NCI-H1105 treated with DMSO at 0.1 percent for 48 hours (cell line): ENCODE measurements at regions not wholly inside any gene's neighbourhood (a gene's known extent, or its start where the extent isn't known, plus 50 kb on each side); places are given as distances from the start of the nearest gene placed in this dataset.

Experiments used
- DNase-seq: peaks from one replicate; lab custom pipeline; 2025; lab: John Stamatoyannopoulos, UW

- no peak for DNase-seq
These were observed 147.5 kb downstream of the CRYBB2 start for GRCh38 chr22:25366876-25367466.

DNA sequence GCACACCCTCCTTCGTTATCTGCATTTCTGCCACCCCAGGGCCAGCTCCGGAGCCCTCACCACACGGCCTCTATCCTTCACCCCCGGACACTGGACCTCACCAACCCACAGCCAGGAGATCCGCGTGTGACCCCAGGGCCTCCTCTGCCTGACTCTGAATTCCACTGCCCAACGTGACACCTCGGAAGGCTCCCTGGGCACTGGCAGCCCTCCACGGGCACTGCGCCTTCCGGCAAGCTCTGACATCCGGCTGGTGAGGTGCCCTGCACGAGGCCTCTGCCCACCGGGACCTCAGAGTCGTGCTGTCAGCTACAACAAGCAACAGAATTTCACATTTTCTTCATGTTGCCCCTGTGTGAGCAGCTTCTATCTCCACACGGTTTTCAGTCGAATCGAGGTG lies 148.3 kb downstream of the CRYBB2 start:
- DNase-seq, result no peak

- no peak for DNase-seq
These were observed 148.8 kb downstream of the CRYBB2 start for GRCh38 chr22:25368271-25368670.

- DNase-seq, result no peak
These were observed 149.6 kb downstream of the CRYBB2 start for GRCh38 chr22:25369041-25369440.

DNA sequence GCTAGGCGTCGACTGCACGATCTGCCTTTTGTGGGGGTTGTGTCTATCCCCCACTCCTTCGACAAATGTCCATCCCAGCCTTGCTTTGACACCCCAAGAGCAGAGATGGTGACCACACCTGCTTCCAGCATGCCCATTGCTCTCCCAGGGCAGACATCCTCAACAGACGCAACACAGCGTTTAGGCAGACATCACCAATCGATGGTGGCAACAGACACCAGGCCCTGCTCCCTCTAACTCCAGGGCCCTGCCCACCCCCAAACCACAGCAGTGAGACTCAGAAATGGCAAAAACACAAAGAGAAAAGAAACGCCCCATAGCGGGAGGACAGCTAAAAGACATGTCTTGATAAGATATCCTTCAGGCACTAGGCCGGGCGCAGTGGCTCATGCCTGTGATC lies 150.9 kb downstream of the CRYBB2 start:
- DNase-seq, result no peak

- no peak for DNase-seq
These were observed 152.7 kb downstream of the CRYBB2 start for GRCh38 chr22:25372000-25372595.

- DNase-seq, result no peak
These were observed 154.5 kb downstream of the CRYBB2 start for GRCh38 chr22:25373961-25374360.

DNA sequence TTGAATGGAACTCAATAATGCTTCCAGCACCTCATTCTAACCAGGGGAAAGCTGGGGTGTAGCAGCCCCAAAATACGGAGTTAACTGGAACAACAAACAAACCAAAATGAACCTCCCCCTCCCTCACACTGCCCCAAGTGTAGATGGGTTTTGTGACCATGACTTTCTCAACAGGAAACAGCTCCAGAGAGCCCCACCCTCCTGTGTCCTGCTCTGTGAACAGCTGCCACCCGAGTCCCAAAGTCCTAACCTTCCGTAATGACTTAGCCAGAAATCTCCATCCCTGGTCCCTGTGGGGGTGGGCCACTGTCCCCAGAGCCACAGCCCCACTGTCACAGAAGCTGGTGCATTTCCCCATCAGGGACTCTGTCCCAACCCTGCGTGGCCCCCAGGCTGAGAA lies 155.4 kb downstream of the CRYBB2 start:
- DNase-seq, result no peak

DNA sequence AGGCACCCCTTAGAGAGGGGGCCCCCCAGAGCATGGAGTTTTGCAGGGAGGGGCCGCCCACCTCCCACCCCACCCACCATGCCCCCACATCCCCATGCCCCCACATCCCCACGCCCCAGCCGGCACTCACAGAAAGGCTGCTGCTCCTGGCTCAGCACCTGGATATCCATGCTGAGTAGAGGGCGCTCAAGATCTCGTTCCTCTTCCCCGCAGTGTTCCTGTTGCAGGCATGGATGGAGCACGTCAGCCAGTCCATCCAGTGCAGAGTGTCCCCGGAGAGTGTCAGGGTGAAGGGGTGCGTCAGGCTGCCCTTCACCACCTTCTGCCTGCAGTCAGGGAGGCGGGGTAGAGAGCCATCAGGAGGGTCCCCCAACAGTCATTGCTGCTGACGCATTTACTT lies 156.2 kb downstream of the CRYBB2 start:
- no peak for DNase-seq

DNA sequence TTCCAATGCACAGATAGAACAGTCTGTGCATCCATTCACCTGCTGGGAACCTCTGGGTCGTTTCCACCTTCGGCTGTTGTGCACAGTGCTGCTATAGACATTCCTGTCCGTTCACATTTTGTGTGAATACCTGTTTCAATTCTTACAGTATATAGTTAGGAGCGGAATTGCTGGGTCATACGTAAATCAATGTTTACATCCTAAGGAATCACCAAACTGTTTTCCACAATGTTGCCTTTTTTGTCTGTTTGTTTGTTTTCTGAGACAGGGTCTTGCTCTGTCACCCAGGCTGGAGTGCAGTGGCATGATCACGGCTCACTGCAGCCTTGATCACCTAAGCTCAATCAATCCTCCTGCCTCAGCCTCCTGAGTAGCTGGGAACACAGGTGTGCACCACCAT lies 158.3 kb downstream of the CRYBB2 start:
- no peak for DNase-seq

DNA sequence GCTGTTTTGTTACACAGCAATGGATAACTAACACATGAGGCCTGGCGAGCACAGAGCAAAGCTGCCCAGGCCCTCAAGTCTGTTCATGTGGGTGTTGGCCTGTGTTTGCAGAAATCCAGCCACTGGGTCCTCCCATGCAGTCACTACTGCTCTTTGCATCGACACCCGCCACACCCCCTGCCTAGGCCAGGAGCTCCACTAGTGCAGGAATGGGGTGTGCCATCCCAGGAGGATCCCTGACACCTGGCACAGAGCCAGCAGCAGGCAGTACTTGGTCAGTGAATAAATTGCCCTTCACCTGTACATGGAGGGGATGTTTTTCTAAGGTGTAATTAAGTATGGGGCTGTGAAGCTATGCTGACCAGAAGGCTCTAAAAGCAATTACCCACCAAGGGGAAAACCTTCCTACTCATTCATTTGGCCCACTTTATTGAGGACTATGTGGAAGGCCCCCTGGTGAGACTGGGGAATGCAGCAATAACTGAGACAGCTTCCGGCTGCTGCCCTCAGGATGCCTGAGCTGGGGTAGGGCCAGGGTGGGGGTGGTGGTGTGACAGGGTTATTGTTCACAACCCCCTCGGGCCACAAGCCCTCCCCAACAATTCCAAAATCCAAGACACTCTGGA lies 160.8 kb downstream of the CRYBB2 start:
- no peak for DNase-seq

GRCh38 chr22:25382762-25383161 lies 163.3 kb downstream of the CRYBB2 start:
- no peak for DNase-seq

- no peak for DNase-seq
These were observed 163.9 kb downstream of the CRYBB2 start for GRCh38 chr22:25383278-25383820.

DNA sequence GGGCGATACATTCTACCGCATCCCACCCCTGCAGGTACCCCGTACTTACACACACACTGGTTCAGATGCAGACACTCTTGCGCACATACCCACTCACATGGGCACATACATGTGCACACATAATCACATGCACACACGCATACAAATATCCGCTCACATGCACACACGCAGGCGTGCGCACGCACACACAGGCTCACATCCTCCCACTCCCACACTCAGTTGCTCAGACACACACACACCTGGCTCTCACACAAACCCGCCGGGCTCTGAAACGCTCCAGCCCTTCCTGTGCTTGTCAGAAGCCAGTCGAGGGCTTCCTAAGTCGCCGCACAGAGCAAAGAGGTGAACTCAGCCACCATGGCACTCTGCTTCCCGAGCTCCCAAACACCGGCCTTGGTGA lies 164.5 kb downstream of the CRYBB2 start:
- DNase-seq, result no peak

GRCh38 chr22:25386538-25386884 lies 167.1 kb downstream of the CRYBB2 start:
- no peak for DNase-seq

DNA sequence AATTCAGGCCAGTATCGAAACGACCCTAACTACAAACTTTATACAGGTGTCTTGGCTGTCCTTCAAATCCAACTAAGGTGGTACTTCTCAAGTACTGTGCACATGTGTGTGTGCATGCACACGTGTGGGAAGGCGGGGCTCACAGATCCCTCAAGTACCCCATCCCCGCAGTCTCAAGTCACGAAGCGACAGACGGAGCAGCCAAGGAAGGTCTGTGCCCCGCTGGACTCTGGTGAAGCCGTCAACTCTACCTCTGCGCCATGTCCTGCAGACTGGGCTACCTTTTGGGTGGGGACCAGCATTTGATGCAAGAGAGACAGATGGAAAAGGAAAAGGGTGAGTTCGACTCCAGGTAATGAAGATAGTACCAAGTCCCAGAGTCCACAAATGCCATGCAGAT lies 169.0 kb downstream of the CRYBB2 start:
- no peak for DNase-seq

DNA sequence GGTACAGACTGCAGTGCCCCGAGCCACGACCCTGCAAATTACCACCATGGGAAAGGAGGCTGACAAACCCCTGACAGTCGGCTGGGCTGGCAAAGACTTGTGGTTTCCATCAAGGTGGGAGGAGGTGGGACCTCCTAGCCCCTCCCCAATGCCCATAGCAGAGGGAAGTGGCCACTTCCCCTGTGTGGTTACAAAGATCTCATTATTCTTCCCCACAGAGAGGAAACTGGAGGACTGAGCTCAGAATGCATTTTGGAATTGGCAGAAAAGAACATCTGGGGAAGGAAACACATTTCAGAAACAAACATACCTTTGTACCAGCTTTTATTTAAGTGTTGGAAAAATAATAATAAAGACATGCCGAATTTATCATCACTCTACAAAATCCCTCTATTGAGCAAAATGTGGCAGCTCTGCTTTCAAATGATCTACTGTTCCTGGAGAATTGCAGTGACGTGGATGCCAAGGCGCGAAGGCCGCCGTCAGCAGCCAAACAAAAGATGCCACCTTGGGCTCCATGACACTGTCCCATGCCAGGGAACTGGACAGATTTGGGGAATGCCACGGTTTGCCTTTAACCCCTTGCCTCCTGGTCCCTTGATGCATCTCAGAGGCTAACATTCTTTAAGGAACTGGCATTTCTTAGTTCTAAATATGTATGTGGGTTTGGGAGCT lies 169.6 kb downstream of the CRYBB2 start:
- DNase-seq, result no peak

DNA sequence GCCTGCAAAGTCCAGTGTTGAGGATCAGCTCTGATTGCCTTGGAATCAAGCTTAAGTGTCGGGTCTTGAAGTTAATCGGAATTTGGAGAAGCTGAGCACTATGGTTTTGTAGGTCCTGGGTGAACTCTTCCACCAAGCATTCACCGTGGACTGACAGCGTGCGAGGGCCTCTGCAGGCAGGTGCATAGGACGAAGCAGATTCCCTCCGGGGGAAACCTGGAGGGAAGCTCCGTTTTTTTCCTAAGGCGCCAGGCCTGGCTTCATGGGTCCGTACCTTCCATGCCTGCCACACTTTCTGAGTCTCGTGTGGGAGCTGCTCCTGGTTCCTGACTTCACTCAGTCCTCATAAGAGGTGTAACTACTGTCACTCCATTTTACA lies 170.1 kb downstream of the CRYBB2 start:
- DNase-seq, result no peak

- DNase-seq, result no peak
These were observed 171.1 kb downstream of the CRYBB2 start for GRCh38 chr22:25390297-25391240.

GRCh38 chr22:25392584-25392983 lies 171.9 kb upstream of the GRK3 start:
- DNase-seq, result no peak

GRCh38 chr22:25393121-25393805 lies 171.2 kb upstream of the GRK3 start:
- no peak for DNase-seq
